IMR-90 (cell line): ENCODE measurements at regions not wholly inside any gene's neighbourhood (a gene's known extent, or its start where the extent isn't known, plus 50 kb on each side); places are given as distances from the start of the nearest gene placed in this dataset.

Experiments used
- ATAC-seq: fragments of 200-7000 bp; cut with Tn5 transposase; 2 replicates; pipeline ENCODE4 v1.9.1; 2020; ENCODE audit warnings: low read depth, mild to moderate bottlenecking, moderate library complexity
- BruUV-seq: library from RNA; stranded (reverse); fragments of 400-500 nt; replicated peaks from 2 replicates; lab custom pipeline; 2021; lab: Mats Ljungman, UMichigan
- CTCF ChIA-PET: fragments of 300-600 bp; formaldehyde crosslinking; extraction: SDS; loops from one replicate; lab custom pipeline; 2021; ENCODE audit warnings: antibody characterized with exemption; lab: Yijun Ruan, JAX
- POLR2A ChIA-PET: fragments of 300-600 bp; sonication (Branson Sonifier 250); formaldehyde crosslinking; loops from one replicate; lab custom pipeline; 2022; ENCODE audit warnings: antibody characterized with exemption; ENCODE audit not compliant: unreplicated experiment; lab: Charles Lee
- DNase-seq: peaks from one replicate; pipeline ENCODE4 v3.0.0; 2013
- H2AFZ ChIP-seq: replicated peaks from 2 replicates; pipeline ENCODE3; 2013; ENCODE audit warnings: low read length, mild to moderate bottlenecking; ENCODE audit not compliant: poor library complexity
- H2AK5ac ChIP-seq: 2 replicates; pipeline ENCODE4 v1.6.1; 2013; ENCODE audit warnings: low read depth, low read length, inconsistent platforms
- H2AK9ac ChIP-seq: replicated peaks from 2 replicates; pipeline ENCODE3; 2013; ENCODE audit warnings: mild to moderate bottlenecking, low read depth, low read length, moderate library complexity; ENCODE audit not compliant: poor library complexity
- H2BK120ac ChIP-seq: 2 replicates; pipeline ENCODE4 v1.6.1; 2013; ENCODE audit warnings: low read depth, low read length, inconsistent platforms
- H2BK15ac ChIP-seq: 3 replicates; pipeline ENCODE4 v1.6.1; 2013; ENCODE audit warnings: low read depth, low read length, inconsistent platforms
- H2BK20ac ChIP-seq: 2 replicates; pipeline ENCODE4 v1.6.1; 2013; ENCODE audit warnings: low read depth, mild to moderate bottlenecking, inconsistent platforms, low read length, moderate library complexity
- H2BK5ac ChIP-seq: 2 replicates; pipeline ENCODE4 v1.6.1; 2013; ENCODE audit warnings: mild to moderate bottlenecking, low read depth, low read length, inconsistent platforms; ENCODE audit not compliant: poor library complexity, severe bottlenecking
- H3K14ac ChIP-seq: replicated peaks from 2 replicates; pipeline ENCODE4 v1.6.1; 2013; ENCODE audit warnings: low read depth, low read length, inconsistent platforms
- H3K18ac ChIP-seq: 2 replicates; pipeline ENCODE4 v1.6.1; 2013; ENCODE audit warnings: low read depth, low read length, control low read depth
- H3K23ac ChIP-seq: 2 replicates; pipeline ENCODE4 v1.6.1; 2013; ENCODE audit warnings: low read depth, low read length, inconsistent platforms
- H3K27ac ChIP-seq: 2 replicates; pipeline ENCODE4 v1.5.1; 2013; ENCODE audit warnings: mild to moderate bottlenecking, control low read depth, low read length; ENCODE audit not compliant: insufficient read depth
- H3K27me3 ChIP-seq: 2 replicates; pipeline ENCODE4 v1.6.1; 2013; ENCODE audit warnings: low read length; ENCODE audit not compliant: control insufficient read depth, insufficient read depth
- H3K36me3 ChIP-seq: 2 replicates; pipeline ENCODE4 v1.6.1; 2013; ENCODE audit warnings: low read length, mixed read lengths; ENCODE audit not compliant: control insufficient read depth, insufficient read depth
- H3K4ac ChIP-seq: 2 replicates; pipeline ENCODE4 v1.6.1; 2013; ENCODE audit warnings: low read depth, low read length, inconsistent platforms
- H3K4me1 ChIP-seq: 2 replicates; pipeline ENCODE4 v1.6.1; 2013; ENCODE audit warnings: low read length, mixed read lengths; ENCODE audit not compliant: control insufficient read depth, insufficient read depth
- H3K4me2 ChIP-seq: 2 replicates; pipeline ENCODE4 v1.6.1; 2013; ENCODE audit warnings: low read depth, mild to moderate bottlenecking, control low read depth, low read length, moderate library complexity
- H3K4me3 ChIP-seq: 2 replicates; pipeline ENCODE4 v1.5.1; 2013; ENCODE audit warnings: low read depth, mild to moderate bottlenecking, control low read depth, low read length, moderate library complexity; ENCODE audit not compliant: insufficient read depth
- H3K56ac ChIP-seq: 2 replicates; pipeline ENCODE4 v1.6.1; 2013; ENCODE audit warnings: low read length, inconsistent platforms; ENCODE audit not compliant: insufficient read depth; ENCODE audit errors: extremely low read depth
- H3K79me1 ChIP-seq, 2 experiments: 2 replicates each; pipeline ENCODE4 v1.6.1; 2013; ENCODE audit warnings: low read length in 2 of 2, inconsistent platforms in 1 of 2, low read depth in 1 of 2
- H3K9ac ChIP-seq: 2 replicates; pipeline ENCODE4 v1.6.1; 2013; ENCODE audit warnings: low read depth, low read length, control low read depth
- H3K9me1 ChIP-seq: 2 replicates; pipeline ENCODE4 v1.6.1; 2013; ENCODE audit warnings: low read length, inconsistent platforms; ENCODE audit not compliant: insufficient read depth
- H3K9me3 ChIP-seq: 2 replicates; pipeline ENCODE4 v1.6.1; 2013; ENCODE audit warnings: low read length; ENCODE audit not compliant: control insufficient read depth, insufficient read depth
- H4K20me1 ChIP-seq: 2 replicates; pipeline ENCODE4 v1.6.1; 2013; ENCODE audit warnings: low read length, inconsistent platforms; ENCODE audit not compliant: insufficient read depth
- H4K5ac ChIP-seq: 2 replicates; pipeline ENCODE4 v1.6.1; 2013; ENCODE audit warnings: mild to moderate bottlenecking, low read depth, low read length, control low read depth
- H4K8ac ChIP-seq, 2 experiments: 2 replicates each; pipeline ENCODE4 v1.6.1; 2013; ENCODE audit warnings: low read depth in 2 of 2, low read length in 2 of 2, control low read depth in 1 of 2, inconsistent platforms in 1 of 2
- H4K91ac ChIP-seq: 2 replicates; pipeline ENCODE4 v1.6.1; 2013; ENCODE audit warnings: low read depth, low read length, inconsistent platforms; ENCODE audit not compliant: insufficient read depth
- BHLHE40 ChIP-seq: fragments of 150-350 bp; IDR thresholded peaks from 2 replicates; pipeline ENCODE4 v1.6.1; 2016; ENCODE audit warnings: mild to moderate bottlenecking, low read depth, low read length
- CHD1 ChIP-seq: IDR thresholded peaks from 2 replicates; pipeline ENCODE4 v1.6.1; 2012; ENCODE audit warnings: low read depth, low read length, improper control_type of control experiment
- CTCF ChIP-seq: conservative IDR thresholded peaks from 2 replicates; pipeline ENCODE4 v1.5.1; 2012; ENCODE audit warnings: mild to moderate bottlenecking, low read depth, low read length, improper control_type of control experiment
- MAFK ChIP-seq: IDR thresholded peaks from 2 replicates; pipeline ENCODE4 v1.6.1; 2012; ENCODE audit warnings: low read depth, low read length, improper control_type of control experiment
- MAZ ChIP-seq: IDR thresholded peaks from 2 replicates; pipeline ENCODE4 v1.6.1; 2012; ENCODE audit warnings: low read depth, mild to moderate bottlenecking, low read length, improper control_type of control experiment, moderate library complexity, borderline replicate concordance
- MXI1 ChIP-seq: IDR thresholded peaks from 2 replicates; pipeline ENCODE4 v1.6.1; 2012; ENCODE audit warnings: low read depth, mild to moderate bottlenecking, low read length, moderate library complexity, borderline replicate concordance
- NFE2L2 ChIP-seq: fragments of 150-350 bp; IDR thresholded peaks from 2 replicates; pipeline ENCODE4 v1.6.1; 2016; ENCODE audit warnings: low read depth, mild to moderate bottlenecking, low read length
- POLR2A ChIP-seq: IDR thresholded peaks from 2 replicates; pipeline ENCODE4 v1.6.1; 2012; ENCODE audit warnings: mild to moderate bottlenecking, low read depth, low read length
- RAD21 ChIP-seq: IDR thresholded peaks from 2 replicates; pipeline ENCODE4 v1.6.1; 2012; ENCODE audit warnings: low read length, improper control_type of control experiment
- RFX5 ChIP-seq: IDR thresholded peaks from 2 replicates; pipeline ENCODE4 v1.8.0; 2012; ENCODE audit warnings: low read depth, mild to moderate bottlenecking, low read length, moderate library complexity
- SMC3 ChIP-seq: fragments of 150-350 bp; IDR thresholded peaks from 2 replicates; pipeline ENCODE4 v1.6.1; 2016; ENCODE audit warnings: low read depth, mild to moderate bottlenecking, antibody characterized with exemption, low read length, moderate library complexity
- WGBS, 2 experiments: methylation state at CpG; one replicate each; pipeline versions ENCODE4 v1.1.5 to v1.1.7; 2013; ENCODE audit warnings: missing lambda C conversion rate in 2 of 2; ENCODE audit not compliant: insufficient read length in 1 of 2; ENCODE audit errors: extremely low coverage in 2 of 2; 5-methylcytosine and 5-hydroxymethylcytosine counted together
- dilution Hi-C: fragments of 300-500 bp; cut with HindIII; formaldehyde crosslinking; loops from one replicate; pipeline ENCODE4 v1.14.3; 2018; ENCODE audit warnings: low sequenced_read_pairs; ENCODE audit not compliant: unreplicated experiment
- in situ Hi-C: fragments of 300-500 bp; cut with MboI; formaldehyde crosslinking; loops from 3 replicates; pipeline ENCODE4 v1.14.3; 2019; ENCODE audit warnings: low sequenced_read_pairs, inconsistent platforms, mixed read lengths
- intact Hi-C: fragments of 100-400 bp; cut with micrococcal nuclease; formaldehyde crosslinking; loops from 2 replicates; pipeline ENCODE4 v1.10.0; 2022

- Histone ChIP-seq H3K4me2 (no peak overlapping the region), H2BK120ac (no peak overlapping the region), H3K4ac (no peak overlapping the region), H2BK20ac (no peak overlapping the region), H3K4me1 (no peaks in the 10 kb centered on the region), H3K27ac (no peak overlapping the region), H3K9me3 (0 out of 2 replicates have a peak, but pooled peaks cover 4% of the 10 kb centered on the region), H3K23ac (no peak overlapping the region), H2AK9ac (no peak overlapping the region), H3K4me3 (no peak overlapping the region), H2BK15ac (no peak overlapping the region), H3K27me3 (peaks cover 4% of the 10 kb centered on the region), H2AK5ac (no peak overlapping the region), H4K8ac (no peak overlapping the region), H4K91ac (no peak overlapping the region), H3K79me1 (no peaks in the 10 kb centered on the region), H3K9me1 (no peaks in the 10 kb centered on the region), H4K5ac (no peak overlapping the region), H3K9ac (no peak overlapping the region), H3K14ac (no peak overlapping the region), H2BK5ac (no peak overlapping the region), H3K18ac (no peak overlapping the region), H4K20me1 (no peaks in the 10 kb centered on the region), H2AFZ (no peak overlapping the region), H3K36me3 (no peaks in the 10 kb centered on the region), H3K56ac (no peak overlapping the region)
- no CpG with 5 or more reads among the region's 1 CpG for WGBS, 2 experiments
- no TSS peak for BruUV-seq
- intact Hi-C loops = no loop called here
- DNase-seq (no peak), ATAC-seq (no peak)
- POLR2A ChIA-PET = no interaction called here
- in situ Hi-C loops = no loop called here
- CTCF ChIA-PET = no interaction called here
- dilution Hi-C loops = no loop called here
- TF ChIP-seq CHD1 (no peak), RFX5 (no peak), RAD21 (no peak), SMC3 (no peak), MXI1 (no peak), MAFK (no peak), NFE2L2 (no peak), BHLHE40 (no peak), MAZ (no peak), POLR2A (no peak), CTCF (no peak)
Observed at GRCh38 chr10:60669501-60669900, 108.8 kb upstream of the CDK1 start.
